H1 (cell line): ENCODE measurements at regions not wholly inside any gene's neighbourhood (a gene's known extent, or its start where the extent isn't known, plus 50 kb on each side); places are given as distances from the start of the nearest gene placed in this dataset.
A peak's percentile ranks its signal among the peaks of the same experiment; 100 is the strongest.

Source experiments
- CTCF ChIA-PET: fragments of 300-600 bp; sonication (Branson Sonifier 250); formaldehyde crosslinking; loops from one replicate; lab custom pipeline; 2021; ENCODE audit not compliant: partially characterized antibody; lab: Charles Lee
- POLR2A ChIA-PET: fragments of 300-600 bp; sonication (Branson Sonifier 250); formaldehyde crosslinking; loops from one replicate; lab custom pipeline; 2021; ENCODE audit warnings: inconsistent platforms; ENCODE audit not compliant: partially characterized antibody; lab: Charles Lee
- DNase-seq, 2 experiments: peaks; one replicate each; pipeline versions ENCODE4 v3.0.0 to v3.0.0-alpha.2; 2010 to 2022; ENCODE audit warnings: low spot score in 2 of 2, low read depth in 1 of 2, mixed read lengths in 1 of 2
- FAIRE-seq: peaks from 2 replicates; lab custom pipeline; 2011; peaks lifted over from hg19 to GRCh38; lab: Jason Lieb, UNC
- H2AFZ ChIP-seq: 2 replicates; pipeline ENCODE4 v1.8.1; 2012; ENCODE audit warnings: low read length, inconsistent platforms
- H2AK5ac ChIP-seq: 2 replicates; pipeline ENCODE4 v1.6.1; 2013; ENCODE audit warnings: low read depth, low read length
- H2BK120ac ChIP-seq: replicated peaks from 2 replicates; pipeline ENCODE3; 2013; ENCODE audit warnings: low read depth, low read length, inconsistent platforms
- H2BK12ac ChIP-seq: 2 replicates; pipeline ENCODE4 v1.6.1; 2013; ENCODE audit warnings: low read depth, low read length
- H2BK15ac ChIP-seq: 2 replicates; pipeline ENCODE4 v1.6.1; 2013; ENCODE audit warnings: low read length
- H2BK20ac ChIP-seq: 2 replicates; pipeline ENCODE4 v1.6.1; 2013; ENCODE audit warnings: low read length
- H2BK5ac ChIP-seq: 2 replicates; pipeline ENCODE4 v1.6.1; 2013; ENCODE audit warnings: low read depth, low read length
- H3K14ac ChIP-seq: 2 replicates; pipeline ENCODE4 v1.6.1; 2013; ENCODE audit warnings: inconsistent platforms; ENCODE audit not compliant: insufficient read length
- H3K18ac ChIP-seq: 2 replicates; pipeline ENCODE4 v1.6.1; 2013; ENCODE audit warnings: low read length; ENCODE audit errors: extremely low read depth
- H3K23ac ChIP-seq: 2 replicates; pipeline ENCODE4 v1.6.1; 2013; ENCODE audit warnings: inconsistent platforms; ENCODE audit not compliant: insufficient read length
- H3K23me2 ChIP-seq: 2 replicates; pipeline ENCODE4 v1.6.1; 2013; ENCODE audit warnings: low read depth, low read length
- H3K27ac ChIP-seq: 2 replicates; pipeline ENCODE4 v1.6.1; 2011; ENCODE audit warnings: low read depth, low read length, inconsistent platforms
- H3K27me3 ChIP-seq, 4 experiments: replicated peaks in 1 of 4; 1 replicate in 1 of 4; 2 replicates in 3 of 4; pipeline versions ENCODE4 v1.6.1 to v1.8.1; 2011 to 2013; ENCODE audit warnings: low read length in 3 of 4, mild to moderate bottlenecking in 3 of 4, inconsistent platforms in 2 of 4, mixed read lengths in 2 of 4, moderate library complexity in 1 of 4; ENCODE audit not compliant: control insufficient read depth in 3 of 4, insufficient read depth in 3 of 4; ENCODE audit errors: extremely low read depth in 1 of 4
- H3K36me3 ChIP-seq, 4 experiments: 2 replicates each; pipeline versions ENCODE4 v1.6.1 to v1.8.1; 2011 to 2013; ENCODE audit warnings: mild to moderate bottlenecking in 4 of 4, low read length in 3 of 4, moderate library complexity in 2 of 4, control low read depth in 1 of 4, inconsistent platforms in 1 of 4; ENCODE audit not compliant: insufficient read depth in 4 of 4, control insufficient read depth in 2 of 4
- H3K4ac ChIP-seq: replicated peaks from 2 replicates; pipeline ENCODE3; 2013; ENCODE audit warnings: low read length, low read depth, mixed read lengths, inconsistent platforms; ENCODE audit not compliant: insufficient read length
- H3K4me1 ChIP-seq, 4 experiments: replicated peaks in 1 of 4; 1 replicate in 1 of 4; 2 replicates in 3 of 4; pipeline versions ENCODE4 v1.6.1 to v1.8.1; 2011 to 2013; ENCODE audit warnings: low read length in 3 of 4, inconsistent platforms in 2 of 4, mixed read lengths in 1 of 4; ENCODE audit not compliant: insufficient read depth in 4 of 4, control insufficient read depth in 3 of 4
- H3K4me2 ChIP-seq, 2 experiments: 2 replicates each; pipeline versions ENCODE4 v1.6.1 to v1.8.1; 2011 to 2013; ENCODE audit warnings: low read depth in 2 of 2, low read length in 2 of 2, control low read depth in 1 of 2, inconsistent platforms in 1 of 2, mild to moderate bottlenecking in 1 of 2; ENCODE audit not compliant: insufficient read depth in 1 of 2
- H3K4me3 ChIP-seq, 4 experiments: fragments of 200-600, 300-600 bp in 1 of 4; sonication (generic), shearing (Covaris generic), sonication (Bioruptor Twin) in 1 of 4; 2 replicates each; pipeline versions ENCODE4 v1.5.1 to v1.8.1; 2011 to 2016; ENCODE audit warnings: low read length in 4 of 4, low read depth in 3 of 4, control low read depth in 2 of 4, inconsistent platforms in 2 of 4, mild to moderate bottlenecking in 2 of 4, mixed read lengths in 1 of 4, moderate library complexity in 1 of 4; ENCODE audit not compliant: insufficient read depth in 2 of 4; ENCODE audit errors: extremely low read depth in 1 of 4
- H3K56ac ChIP-seq: replicated peaks from 2 replicates; pipeline ENCODE3; 2013; ENCODE audit warnings: low read depth, mild to moderate bottlenecking, mixed read lengths, low read length, inconsistent platforms; ENCODE audit not compliant: insufficient read length
- H3K79me1 ChIP-seq: 2 replicates; pipeline ENCODE4 v1.6.1; 2013; ENCODE audit warnings: low read depth, low read length, control low read depth
- H3K79me2 ChIP-seq, 2 experiments: 2 replicates each; pipeline versions ENCODE4 v1.6.1 to v1.8.1; 2012 to 2013; ENCODE audit warnings: low read length in 2 of 2, mild to moderate bottlenecking in 2 of 2, inconsistent platforms in 1 of 2; ENCODE audit not compliant: insufficient read depth in 2 of 2, control insufficient read depth in 1 of 2
- H3K9ac ChIP-seq, 4 experiments: replicated peaks in 1 of 4; 1 replicate in 1 of 4; 2 replicates in 3 of 4; pipeline versions ENCODE4 v1.6.1 to v1.8.1; 2011 to 2013; ENCODE audit warnings: low read depth in 3 of 4, low read length in 3 of 4, control low read depth in 2 of 4, mild to moderate bottlenecking in 2 of 4, moderate library complexity in 2 of 4, inconsistent platforms in 1 of 4; ENCODE audit errors: extremely low read depth in 1 of 4
- H3K9me3 ChIP-seq, 2 experiments: 2 replicates each; pipeline versions ENCODE4 v1.6.1 to v1.8.1; 2012 to 2013; ENCODE audit warnings: mild to moderate bottlenecking in 2 of 2, moderate library complexity in 2 of 2, control low read depth in 1 of 2, inconsistent platforms in 1 of 2, low read depth in 1 of 2, low read length in 1 of 2, mixed read lengths in 1 of 2; ENCODE audit not compliant: insufficient read depth in 2 of 2
- H4K20me1 ChIP-seq, 2 experiments: replicated peaks in 1 of 2; 2 replicates each; pipeline versions ENCODE3 to v1.8.1; 2011 to 2013; ENCODE audit warnings: inconsistent platforms in 2 of 2, low read length in 2 of 2, mild to moderate bottlenecking in 1 of 2; ENCODE audit not compliant: insufficient read depth in 2 of 2, control insufficient read depth in 1 of 2
- H4K5ac ChIP-seq: 2 replicates; pipeline ENCODE4 v1.6.1; 2013; ENCODE audit warnings: low read length, low read depth, mixed read lengths, inconsistent platforms; ENCODE audit not compliant: insufficient read length
- H4K8ac ChIP-seq: 2 replicates; pipeline ENCODE4 v1.8.0; 2013; ENCODE audit warnings: mild to moderate bottlenecking, moderate library complexity, low read length, inconsistent platforms; ENCODE audit not compliant: insufficient read depth; ENCODE audit errors: extremely low read depth
- H4K91ac ChIP-seq: replicated peaks from 2 replicates; pipeline ENCODE3; 2013; ENCODE audit warnings: low read length, mixed read lengths, inconsistent platforms; ENCODE audit not compliant: insufficient read length
- BCL11A ChIP-seq, 2 experiments: IDR thresholded peaks; one replicate each; pipeline ENCODE4 v1.6.1; 2011; ENCODE audit warnings: low read depth in 2 of 2, low read length in 2 of 2, mild to moderate bottlenecking in 2 of 2
- CREB1 ChIP-seq: IDR thresholded peaks from 2 replicates; pipeline ENCODE4 v1.6.1; 2012; ENCODE audit warnings: inconsistent platforms
- CTBP2 ChIP-seq: IDR thresholded peaks from 2 replicates; pipeline ENCODE4 v1.7.0; 2011; ENCODE audit warnings: borderline replicate concordance, mild to moderate bottlenecking, moderate library complexity, mixed read lengths, low read length; ENCODE audit not compliant: insufficient read depth, insufficient read length
- GABPA ChIP-seq: IDR thresholded peaks from 2 replicates; pipeline ENCODE4 v1.6.1; 2011; ENCODE audit warnings: mild to moderate bottlenecking, low read length, moderate library complexity, borderline replicate concordance; ENCODE audit not compliant: insufficient read depth
- HDAC2 ChIP-seq, 2 experiments: fragments of 300-600 bp in 1 of 2; sonication (generic) in 1 of 2; IDR thresholded peaks; 2 replicates each; pipeline ENCODE4 v1.6.1; 2011 to 2012; ENCODE audit warnings: low read depth in 2 of 2, low read length in 2 of 2, mild to moderate bottlenecking in 2 of 2, moderate library complexity in 2 of 2, borderline replicate concordance in 1 of 2, inconsistent platforms in 1 of 2
- MAFK ChIP-seq: IDR thresholded peaks from 2 replicates; pipeline ENCODE4 v1.6.1; 2012; ENCODE audit warnings: low read depth, mild to moderate bottlenecking, improper control_type of control experiment, low read length
- POLR2A ChIP-seq, 2 experiments: IDR thresholded peaks; 1 replicate in 1 of 2; 2 replicates in 1 of 2; pipeline ENCODE4 v1.6.1; 2011; ENCODE audit warnings: low read depth in 2 of 2, low read length in 2 of 2, mild to moderate bottlenecking in 2 of 2; ENCODE audit errors: control extremely low read depth in 1 of 2
- SP4 ChIP-seq: IDR thresholded peaks from 2 replicates; pipeline ENCODE4 v1.6.1; 2012; ENCODE audit warnings: low read length, inconsistent platforms
- WGBS, 2 experiments: shearing (Covaris generic) in 1 of 2; methylation state at CpG; one replicate each; pipeline versions ENCODE4 v1.1.6 to v1.1.7; 2013 to 2015; ENCODE audit warnings: low lambda C conversion rate in 2 of 2, mixed read lengths in 2 of 2, inconsistent platforms in 1 of 2, low coverage in 1 of 2, missing lambda C conversion rate in 1 of 2; ENCODE audit not compliant: insufficient replicate concordance in 2 of 2, insufficient coverage in 1 of 2, insufficient read length in 1 of 2; ENCODE audit errors: extremely low coverage in 1 of 2, missing lambda C conversion rate in 1 of 2; 5-methylcytosine and 5-hydroxymethylcytosine counted together

GRCh38 chr11:37378958-37379357 lies 780.9 kb upstream of the RAG2 start:
- Histone ChIP-seq H2BK5ac (no peak overlapping the region), H3K14ac (no peak overlapping the region), H2AFZ (no peak overlapping the region), H3K23ac (no peak overlapping the region), H3K9me3 (peaks cover 0 to 2% of the 10 kb centered on the region in 2 experiments; a peak in 1 of 4 replicates), H3K4me2 (no peak overlapping the region), H3K4ac (no peak overlapping the region), H4K20me1 (no peaks in the 10 kb centered on the region), H3K27me3 (no peaks in the 10 kb centered on the region), H3K4me1 (no peaks in the 10 kb centered on the region), H3K9ac (no peak overlapping the region), H3K36me3 (no peaks in the 10 kb centered on the region), H3K56ac (no peak overlapping the region), H3K79me2 (no peaks in the 10 kb centered on the region), H3K23me2 (no peaks in the 10 kb centered on the region), H2BK12ac (no peak overlapping the region), H2AK5ac (no peak overlapping the region), H4K5ac (no peak overlapping the region), H4K8ac (no peak overlapping the region), H2BK15ac (no peak overlapping the region), H3K18ac (no peak overlapping the region), H2BK120ac (no peak overlapping the region), H4K91ac (no peak overlapping the region), H3K27ac (no peak overlapping the region), H3K79me1 (no peaks in the 10 kb centered on the region), H2BK20ac (no peak overlapping the region), H3K4me3 (no peak overlapping the region)
- TF ChIP-seq POLR2A (IDR thresholded peaks at IDR 0.05; ENCODE audit: control extremely low read depth in 1 of 2, low read depth in 2 of 2, low read length in 2 of 2) (no peak), CTBP2 (no peak), MAFK (peak; percentile 77; the same call in 1 of the 2 replicates), CREB1 (no peak), GABPA (no peak), BCL11A (IDR thresholded peaks at IDR 0.05; ENCODE audit: low read depth in 2 of 2, low read length in 2 of 2) (no peak), SP4 (no peak), HDAC2 (IDR thresholded peaks at IDR 0.05; ENCODE audit: borderline replicate concordance in 1 of 2, low read depth in 2 of 2, low read length in 2 of 2) (no peak)
- DNase-seq, result no peak
- POLR2A ChIA-PET, result no interaction called here
- 93% methylated on average over 1 of the region's 1 CpG; no CpG with 5 or more reads in 1 of the 2 experiments for WGBS, 2 experiments
- FAIRE-seq, result no peak
- CTCF ChIA-PET, result no interaction called here
